ENCODE measurements at regions not wholly inside any gene's neighbourhood (a gene's known extent, or its start where the extent isn't known, plus 50 kb on each side); places are given as distances from the start of the nearest gene placed in this dataset.

GRCh38 chr2:183493040-183493439, 368.8 kb downstream of the NUP35 start:
- ATAC-seq = no peak
- no peak for DNase-seq (ENCODE audit: low read depth, low spot score)
- H3K27ac ChIP-seq (ENCODE audit: low read depth, low read length) = no peak overlapping the region
- ChIA-PET POLR2A (no interaction called here), RAD21 (ENCODE audit: low non-redundant PET in 1 of 2, low total read pairs in 2 of 2, uncharacterized antibody in 2 of 2, unreplicated experiment in 2 of 2) (no interaction called here), CTCF (no interaction called here)
- H3K36me3 ChIP-seq (ENCODE audit: control insufficient read depth in 1 of 2, insufficient read depth in 2 of 2, low read length in 2 of 2) = no peaks in the 10 kb centered on the region
- no peaks in the 10 kb centered on the region; a peak in 1 of 4 replicates for H3K4me1 ChIP-seq (ENCODE audit: control insufficient read depth in 1 of 2, insufficient read depth in 2 of 2, low read length in 2 of 2)
- TF ChIP-seq POLR2AphosphoS5 (IDR thresholded peaks at IDR 0.05; ENCODE audit: low read depth, low read length) (no peak), POLR2A (IDR thresholded peaks at IDR 0.05; ENCODE audit: borderline replicate concordance, extremely low read depth, insufficient read depth, insufficient read length) (no peak), ELF1 (IDR thresholded peaks at IDR 0.05; ENCODE audit: borderline replicate concordance, low read depth) (no peak), TCF7L2 (IDR thresholded peaks at IDR 0.05; ENCODE audit: borderline replicate concordance, extremely low read depth, insufficient read depth, insufficient read length) (no peak), SRF (IDR thresholded peaks at IDR 0.05; ENCODE audit: low read depth) (no peak), ATF3 (IDR thresholded peaks at IDR 0.05) (no peak), ZNF274 (IDR thresholded peaks at IDR 0.05; ENCODE audit: low read depth, low read length) (no peak), ZBTB33 (IDR thresholded peaks at IDR 0.05; ENCODE audit: extremely low read depth, insufficient replicate concordance, low read length) (no peak), RAD21 (IDR thresholded peaks at IDR 0.05; ENCODE audit: low read depth) (no peak), JUND (IDR thresholded peaks at IDR 0.05) (no peak), EZH2 (IDR thresholded peaks at IDR 0.05) (no peak), CBX3 (IDR thresholded peaks at IDR 0.05; ENCODE audit: low read depth) (no peak), SIN3A (IDR thresholded peaks at IDR 0.05; ENCODE audit: low read depth) (no peak)
- TF ChIP-seq, protein P1, sequence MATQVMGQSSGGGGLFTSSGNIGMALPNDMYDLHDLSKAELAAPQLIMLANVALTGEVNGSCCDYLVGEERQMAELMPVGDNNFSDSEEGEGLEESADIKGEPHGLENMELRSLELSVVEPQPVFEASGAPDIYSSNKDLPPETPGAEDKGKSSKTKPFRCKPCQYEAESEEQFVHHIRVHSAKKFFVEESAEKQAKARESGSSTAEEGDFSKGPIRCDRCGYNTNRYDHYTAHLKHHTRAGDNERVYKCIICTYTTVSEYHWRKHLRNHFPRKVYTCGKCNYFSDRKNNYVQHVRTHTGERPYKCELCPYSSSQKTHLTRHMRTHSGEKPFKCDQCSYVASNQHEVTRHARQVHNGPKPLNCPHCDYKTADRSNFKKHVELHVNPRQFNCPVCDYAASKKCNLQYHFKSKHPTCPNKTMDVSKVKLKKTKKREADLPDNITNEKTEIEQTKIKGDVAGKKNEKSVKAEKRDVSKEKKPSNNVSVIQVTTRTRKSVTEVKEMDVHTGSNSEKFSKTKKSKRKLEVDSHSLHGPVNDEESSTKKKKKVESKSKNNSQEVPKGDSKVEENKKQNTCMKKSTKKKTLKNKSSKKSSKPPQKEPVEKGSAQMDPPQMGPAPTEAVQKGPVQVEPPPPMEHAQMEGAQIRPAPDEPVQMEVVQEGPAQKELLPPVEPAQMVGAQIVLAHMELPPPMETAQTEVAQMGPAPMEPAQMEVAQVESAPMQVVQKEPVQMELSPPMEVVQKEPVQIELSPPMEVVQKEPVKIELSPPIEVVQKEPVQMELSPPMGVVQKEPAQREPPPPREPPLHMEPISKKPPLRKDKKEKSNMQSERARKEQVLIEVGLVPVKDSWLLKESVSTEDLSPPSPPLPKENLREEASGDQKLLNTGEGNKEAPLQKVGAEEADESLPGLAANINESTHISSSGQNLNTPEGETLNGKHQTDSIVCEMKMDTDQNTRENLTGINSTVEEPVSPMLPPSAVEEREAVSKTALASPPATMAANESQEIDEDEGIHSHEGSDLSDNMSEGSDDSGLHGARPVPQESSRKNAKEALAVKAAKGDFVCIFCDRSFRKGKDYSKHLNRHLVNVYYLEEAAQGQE (IDR thresholded peaks at IDR 0.05; ENCODE audit: low read depth) = no peak
- TF ChIP-seq, protein P2, sequence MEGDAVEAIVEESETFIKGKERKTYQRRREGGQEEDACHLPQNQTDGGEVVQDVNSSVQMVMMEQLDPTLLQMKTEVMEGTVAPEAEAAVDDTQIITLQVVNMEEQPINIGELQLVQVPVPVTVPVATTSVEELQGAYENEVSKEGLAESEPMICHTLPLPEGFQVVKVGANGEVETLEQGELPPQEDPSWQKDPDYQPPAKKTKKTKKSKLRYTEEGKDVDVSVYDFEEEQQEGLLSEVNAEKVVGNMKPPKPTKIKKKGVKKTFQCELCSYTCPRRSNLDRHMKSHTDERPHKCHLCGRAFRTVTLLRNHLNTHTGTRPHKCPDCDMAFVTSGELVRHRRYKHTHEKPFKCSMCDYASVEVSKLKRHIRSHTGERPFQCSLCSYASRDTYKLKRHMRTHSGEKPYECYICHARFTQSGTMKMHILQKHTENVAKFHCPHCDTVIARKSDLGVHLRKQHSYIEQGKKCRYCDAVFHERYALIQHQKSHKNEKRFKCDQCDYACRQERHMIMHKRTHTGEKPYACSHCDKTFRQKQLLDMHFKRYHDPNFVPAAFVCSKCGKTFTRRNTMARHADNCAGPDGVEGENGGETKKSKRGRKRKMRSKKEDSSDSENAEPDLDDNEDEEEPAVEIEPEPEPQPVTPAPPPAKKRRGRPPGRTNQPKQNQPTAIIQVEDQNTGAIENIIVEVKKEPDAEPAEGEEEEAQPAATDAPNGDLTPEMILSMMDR (IDR thresholded peaks at IDR 0.05 in 2 of 3, conservative IDR thresholded peaks at IDR 0.05 in 1 of 3; ENCODE audit: borderline replicate concordance in 1 of 3, insufficient read depth in 1 of 3, low read depth in 2 of 3, low read length in 2 of 3) = no peak
- TF ChIP-seq, protein P3, sequence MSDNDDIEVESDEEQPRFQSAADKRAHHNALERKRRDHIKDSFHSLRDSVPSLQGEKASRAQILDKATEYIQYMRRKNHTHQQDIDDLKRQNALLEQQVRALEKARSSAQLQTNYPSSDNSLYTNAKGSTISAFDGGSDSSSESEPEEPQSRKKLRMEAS (IDR thresholded peaks at IDR 0.05) = no peak
- BruUV-seq (replicated peaks) = no TSS peak
- H3K4me2 ChIP-seq (ENCODE audit: low read length) = no peak overlapping the region
- no peaks in the 10 kb centered on the region for H3K79me2 ChIP-seq (ENCODE audit: insufficient read depth, low read length)
- H4K20me1 ChIP-seq (ENCODE audit: insufficient read depth) = no peaks in the 10 kb centered on the region
- no peak overlapping the region for H3K4me3 ChIP-seq (replicated peaks in 1 of 2; ENCODE audit: low read depth in 1 of 2, low read length in 2 of 2)
- H3K9me3 ChIP-seq (ENCODE audit: control insufficient read depth in 1 of 2, insufficient read depth in 1 of 2, low read depth in 1 of 2, low read length in 2 of 2) = no peaks in the 10 kb centered on the region
- no peaks in the 10 kb centered on the region for H3K9me2 ChIP-seq (ENCODE audit: insufficient read depth)
- intact Hi-C loops (cut with micrococcal nuclease) = no loop called here
- no peaks in the 10 kb centered on the region for H3K27me3 ChIP-seq (ENCODE audit: insufficient read depth, low read length)
- no peak overlapping the region for H3K9ac ChIP-seq (ENCODE audit: low read length)
- H2AFZ ChIP-seq (ENCODE audit: low read depth, low read length, poor library complexity, severe bottlenecking) = no peak overlapping the region
